ENCODE measurements at regions not wholly inside any gene's neighbourhood (a gene's known extent, or its start where the extent isn't known, plus 50 kb on each side); places are given as distances from the start of the nearest gene placed in this dataset.

- TF ChIP-seq CTCF (IDR thresholded peaks at IDR 0.05) (no peak), POLR2A (IDR thresholded peaks at IDR 0.05) (no peak)
These were observed 329.1 kb downstream of the NDFIP2 start for GRCh38 chr13:79810018-79810417.

Measured in breast epithelium (tissue), 3 donors.